Adrenal gland (tissue), 9 donors: ENCODE measurements at regions not wholly inside any gene's neighbourhood (a gene's known extent, or its start where the extent isn't known, plus 50 kb on each side); places are given as distances from the start of the nearest gene placed in this dataset.

Experiments used
- DNase-seq, 7 donors: peaks; one replicate each; pipeline ENCODE4 v3.0.0-alpha.2; 2019 to 2020
- H3K27ac ChIP-seq, 5 donors: fragments of 200-600 bp; sonication (generic) in 4 of 5; 1 replicate in 3 of 5; 2 replicates in 2 of 5; pipeline versions ENCODE4 v1.5.1 to v1.8.0; 2016 to 2020; ENCODE audit warnings: mild to moderate bottlenecking in 1 of 5
- H3K27me3 ChIP-seq: fragments of 200-600 bp; 2 replicates; pipeline ENCODE4 v1.8.0; 2021
- H3K36me3 ChIP-seq, 2 donors: fragments of 200-600 bp; replicated peaks in 1 of 2; 1 replicate in 1 of 2; 2 replicates in 1 of 2; pipeline versions ENCODE4 v1.5.1 to v1.8.0; 2018 to 2022
- H3K4me1 ChIP-seq, 2 donors: fragments of 200-600 bp; replicated peaks in 1 of 2; 1 replicate in 1 of 2; 2 replicates in 1 of 2; pipeline versions ENCODE4 v1.5.1 to v1.8.0; 2018 to 2021
- H3K4me3 ChIP-seq, 4 donors: fragments of 200-600 bp; sonication (generic) in 3 of 4; one replicate each; pipeline ENCODE4 v1.5.1; 2016 to 2018
- H3K9me3 ChIP-seq, 3 donors: fragments of 200-600 bp; sonication (generic) in 1 of 3; replicated peaks in 1 of 3; 1 replicate in 2 of 3; 2 replicates in 1 of 3; pipeline versions ENCODE4 v1.5.1 to v1.8.0; 2016 to 2021
- POLR2A ChIP-seq, 2 donors: fragments of 450-650 bp; IDR thresholded peaks; one replicate each; pipeline ENCODE4 v1.6.1; 2017; ENCODE audit warnings: antibody characterized with exemption in 2 of 2, mild to moderate bottlenecking in 2 of 2, moderate library complexity in 1 of 2
- WGBS, 4 donors: extraction: QIAGEN DNeasy Blood & Tissue Kit in 2 of 4; methylation state at CpG; one replicate each; pipeline versions ENCODE4 v1.1.5 to v1.1.7; 2013 to 2017; 5-methylcytosine and 5-hydroxymethylcytosine counted together
- intact Hi-C, 2 donors: fragments of 100-400 bp; cut with DNase I; formaldehyde crosslinking; loops; one replicate each; pipeline versions ENCODE4 v1.14.1 to v1.15.0; 2022 to 2023
- TF ChIP-seq, protein P1 (sequence below), 6 experiments: fragments of 450-650 bp in 4 of 6; fragments of 200-600 bp in 2 of 6; sonication (generic) in 1 of 6; IDR thresholded peaks; 1 replicate in 5 of 6; 2 replicates in 1 of 6; pipeline versions ENCODE4 v1.5.1 to v1.8.0; 2016 to 2021; ENCODE audit warnings: antibody characterized with exemption in 6 of 6, mild to moderate bottlenecking in 2 of 6, moderate library complexity in 1 of 6
- donor health status: healthy with polysubstance abuse.
- donor health status: Bipolar disorder and iron deficiency.
- donor health status: DM: yes; HTN: yes; CAD: no.
- donor health status: DM: no; HTN: no; CAD: no.
- donor health status: DM: no; HTN: no; CAD: no.

DNA sequence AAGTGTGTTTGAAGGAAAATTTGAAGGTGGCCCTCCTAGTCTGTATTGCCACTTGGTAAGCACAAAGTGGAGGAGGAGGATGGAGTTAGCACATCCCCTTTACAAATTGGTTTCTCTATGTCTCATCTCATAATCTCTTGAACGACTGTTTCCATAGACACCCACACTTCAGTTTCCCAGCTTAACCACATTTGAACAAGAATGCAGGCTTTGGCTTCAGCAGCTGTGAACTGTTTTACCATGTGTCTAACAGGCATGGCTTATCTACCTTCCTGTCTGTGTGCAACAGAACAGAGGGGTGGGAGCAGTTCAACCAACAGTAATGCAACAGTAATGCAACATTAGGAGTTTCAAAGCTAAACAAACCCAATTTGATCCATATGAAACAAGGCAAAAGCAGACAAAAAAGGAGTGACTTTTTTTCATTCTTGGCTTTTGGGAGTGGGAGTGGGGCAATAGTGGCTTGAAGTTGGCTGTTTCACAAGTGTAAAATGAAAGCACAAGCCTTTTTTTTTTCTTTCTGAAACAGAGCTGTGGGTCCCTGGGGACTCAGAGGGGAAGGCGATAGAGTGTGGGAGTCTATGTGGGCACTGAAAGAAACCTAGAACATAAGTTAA is 108.0 kb downstream of the ITM2A start:
- intact Hi-C loops, result no loop called here
- WGBS, 4 donors, result 30 to 51% (median 44%) methylated on average over 2 of the region's 2 CpGs
- TF ChIP-seq POLR2A (IDR thresholded peaks at IDR 0.05), result no peak
- H3K27ac ChIP-seq, result no peak overlapping the region
- H3K9me3 ChIP-seq, result no peaks in the 10 kb centered on the region
- no peaks in the 10 kb centered on the region for H3K36me3 ChIP-seq
- H3K4me1 ChIP-seq, result no peaks in the 10 kb centered on the region
- H3K27me3 ChIP-seq, result no peaks in the 10 kb centered on the region
- DNase-seq, result no peak
- H3K4me3 ChIP-seq, result no peak overlapping the region

DNA sequence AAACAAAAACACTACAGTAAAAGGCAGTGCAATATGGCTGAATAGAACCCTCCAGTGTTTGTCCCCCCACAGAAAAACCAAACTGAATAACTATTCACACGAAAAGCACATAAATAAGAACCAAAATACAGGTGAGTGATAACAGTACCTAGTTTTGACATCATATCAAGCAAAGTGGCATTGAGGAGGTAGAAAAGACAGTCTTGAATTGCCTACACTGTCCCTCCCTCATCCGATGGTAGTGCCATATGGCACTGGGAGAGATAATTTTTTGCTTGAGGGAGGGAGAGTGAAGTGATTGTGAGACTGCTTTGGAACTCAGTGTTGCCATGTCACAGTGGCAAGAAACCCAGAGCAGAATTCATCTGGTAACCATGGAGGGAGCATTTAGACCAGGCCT is 99.2 kb downstream of the GPR174 start:
- H3K27me3 ChIP-seq, result peaks cover 17% of the 10 kb centered on the region
- TF ChIP-seq, protein P1, sequence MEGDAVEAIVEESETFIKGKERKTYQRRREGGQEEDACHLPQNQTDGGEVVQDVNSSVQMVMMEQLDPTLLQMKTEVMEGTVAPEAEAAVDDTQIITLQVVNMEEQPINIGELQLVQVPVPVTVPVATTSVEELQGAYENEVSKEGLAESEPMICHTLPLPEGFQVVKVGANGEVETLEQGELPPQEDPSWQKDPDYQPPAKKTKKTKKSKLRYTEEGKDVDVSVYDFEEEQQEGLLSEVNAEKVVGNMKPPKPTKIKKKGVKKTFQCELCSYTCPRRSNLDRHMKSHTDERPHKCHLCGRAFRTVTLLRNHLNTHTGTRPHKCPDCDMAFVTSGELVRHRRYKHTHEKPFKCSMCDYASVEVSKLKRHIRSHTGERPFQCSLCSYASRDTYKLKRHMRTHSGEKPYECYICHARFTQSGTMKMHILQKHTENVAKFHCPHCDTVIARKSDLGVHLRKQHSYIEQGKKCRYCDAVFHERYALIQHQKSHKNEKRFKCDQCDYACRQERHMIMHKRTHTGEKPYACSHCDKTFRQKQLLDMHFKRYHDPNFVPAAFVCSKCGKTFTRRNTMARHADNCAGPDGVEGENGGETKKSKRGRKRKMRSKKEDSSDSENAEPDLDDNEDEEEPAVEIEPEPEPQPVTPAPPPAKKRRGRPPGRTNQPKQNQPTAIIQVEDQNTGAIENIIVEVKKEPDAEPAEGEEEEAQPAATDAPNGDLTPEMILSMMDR (IDR thresholded peaks at IDR 0.05), result no peak
- no peak for TF ChIP-seq POLR2A (IDR thresholded peaks at IDR 0.05)
- intact Hi-C loops, result no loop called here
- H3K4me1 ChIP-seq, result no peaks in the 10 kb centered on the region
- H3K9me3 ChIP-seq, result no peaks in the 10 kb centered on the region
- no peak overlapping the region for H3K27ac ChIP-seq
- no peak for DNase-seq
- H3K4me3 ChIP-seq, result no peak overlapping the region
- WGBS, 4 donors, result 48 to 62% (median 56%) methylated on average over 2 of the region's 2 CpGs
- no peaks in the 10 kb centered on the region for H3K36me3 ChIP-seq

DNA sequence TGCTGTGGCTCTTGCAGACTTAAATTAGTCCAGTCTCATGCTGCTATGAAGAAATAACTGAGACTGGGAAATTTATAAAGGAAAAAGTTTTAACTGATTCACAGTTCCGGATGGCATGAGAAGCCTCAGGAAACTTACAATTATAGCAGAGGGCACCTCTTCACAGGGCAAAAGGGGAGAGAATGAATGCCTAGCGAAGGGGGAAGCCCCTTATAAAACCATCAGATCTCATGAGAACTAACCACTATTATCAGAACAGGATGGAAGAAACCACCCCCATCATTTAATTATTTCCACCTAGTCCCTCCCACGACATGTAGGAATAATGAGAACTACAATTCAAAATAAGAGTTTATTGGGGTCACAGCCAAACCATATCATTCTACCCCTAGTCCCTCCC is 91.4 kb downstream of the GPR174 start:
- Histone ChIP-seq H3K27me3 (peaks cover 13% of the 10 kb centered on the region), H3K4me1 (no peaks in the 10 kb centered on the region), H3K9me3 (no peaks in the 10 kb centered on the region), H3K27ac (no peak overlapping the region), H3K4me3 (no peak overlapping the region), H3K36me3 (no peaks in the 10 kb centered on the region)
- TF ChIP-seq, protein P1 (IDR thresholded peaks at IDR 0.05), result no peak
- no peak for TF ChIP-seq POLR2A (IDR thresholded peaks at IDR 0.05)
- intact Hi-C loops, result no loop called here
- 60 to 72% (median 68%) methylated on average over 3 of the region's 3 CpGs for WGBS, 4 donors
- no peak for DNase-seq

DNA sequence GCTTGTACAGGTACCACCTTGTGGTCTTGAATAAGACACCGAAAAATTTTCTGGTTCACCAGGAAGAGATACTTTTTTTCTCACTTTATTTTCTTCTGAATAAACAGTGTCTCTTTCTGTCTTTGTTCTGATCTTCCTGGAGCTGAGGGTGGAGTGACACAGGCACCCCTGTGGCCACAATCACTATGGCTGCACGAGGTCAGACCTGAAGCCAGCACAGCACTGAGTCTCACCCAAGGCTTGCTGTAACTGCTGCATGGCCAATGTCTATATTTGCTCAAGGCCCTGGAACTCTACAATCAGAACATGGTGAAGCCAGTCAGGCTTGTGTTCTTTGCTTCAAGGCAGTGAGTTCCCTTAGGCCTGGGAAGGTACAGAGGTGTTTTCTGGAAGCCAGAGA is 87.2 kb downstream of the GPR174 start:
- WGBS, 4 donors, result 61 to 80% (median 65%) methylated on average over 2 of the region's 2 CpGs
- H3K27me3 ChIP-seq, result peaks cover 5% of the 10 kb centered on the region
- no peak for TF ChIP-seq POLR2A (IDR thresholded peaks at IDR 0.05)
- H3K27ac ChIP-seq, result no peak overlapping the region
- intact Hi-C loops, result no loop called here
- no peaks in the 10 kb centered on the region for H3K9me3 ChIP-seq
- H3K4me1 ChIP-seq, result no peaks in the 10 kb centered on the region
- H3K36me3 ChIP-seq, result no peaks in the 10 kb centered on the region
- DNase-seq, result no peak
- no peak overlapping the region for H3K4me3 ChIP-seq
